MCF 10A (cell line): ENCODE measurements at regions not wholly inside any gene's neighbourhood (a gene's known extent, or its start where the extent isn't known, plus 50 kb on each side); places are given as distances from the start of the nearest gene placed in this dataset.
"Not testable (repeated sequence)": the region's sequence is repeated elsewhere in the genome, so short reads cannot be mapped to it uniquely, and the experiment has no call there.

Experiments used
- BruUV-seq: library from RNA; stranded (reverse); fragments of 400-500 nt; replicated peaks from 2 replicates; lab custom pipeline; 2021; lab: Mats Ljungman, UMichigan
- CTCF ChIA-PET: fragments of 300-600 bp; sonication (Branson Sonifier 250); formaldehyde crosslinking; extraction: SDS; loops from one replicate; lab custom pipeline; 2021; ENCODE audit warnings: antibody characterized with exemption, inconsistent platforms; lab: Yijun Ruan, JAX
- POLR2A ChIA-PET: fragments of 300-600, 350-650 bp; sonication (Branson Sonifier 250); formaldehyde crosslinking; extraction: SDS; loops from one replicate; lab custom pipeline; 2020; ENCODE audit warnings: antibody characterized with exemption, inconsistent platforms; lab: Yijun Ruan, JAX
- DNase-seq: peaks from one replicate; pipeline ENCODE4 v3.0.0-alpha.2; 2018; ENCODE audit not compliant: unreplicated experiment
- H3K27ac Mint-ChIP-seq: one replicate; pipeline ENCODE4 v1.8.0; 2022; ENCODE audit warnings: mild to moderate bottlenecking, low read depth, mixed read lengths; ENCODE audit not compliant: unreplicated experiment
- H3K27me3 Mint-ChIP-seq: one replicate; pipeline ENCODE4 v1.8.0; 2022; ENCODE audit warnings: mixed read lengths; ENCODE audit not compliant: insufficient read depth, unreplicated experiment
- H3K36me3 Mint-ChIP-seq: one replicate; pipeline ENCODE4 v1.8.0; 2022; ENCODE audit warnings: mild to moderate bottlenecking, moderate library complexity, mixed read lengths; ENCODE audit not compliant: insufficient read depth, unreplicated experiment
- H3K4me1 Mint-ChIP-seq: one replicate; pipeline ENCODE4 v1.8.0; 2022; ENCODE audit warnings: mixed read lengths; ENCODE audit not compliant: insufficient read depth, unreplicated experiment
- H3K4me3 Mint-ChIP-seq: one replicate; pipeline ENCODE4 v1.8.0; 2022; ENCODE audit warnings: mild to moderate bottlenecking, moderate library complexity, mixed read lengths; ENCODE audit not compliant: unreplicated experiment
- H3K9me3 Mint-ChIP-seq: one replicate; pipeline ENCODE4 v1.8.0; 2022; ENCODE audit warnings: mixed read lengths; ENCODE audit not compliant: unreplicated experiment
- intact Hi-C: fragments of 100-400 bp; cut with micrococcal nuclease; formaldehyde crosslinking; loops from 2 replicates; pipeline ENCODE4 v1.14.1; 2022
- TF ChIP-seq, protein P1 (sequence below): fragments of 200-600 bp; IDR thresholded peaks from one replicate; pipeline ENCODE4 v1.8.0; 2022; ENCODE audit warnings: antibody characterized with exemption, mild to moderate bottlenecking; ENCODE audit not compliant: unreplicated experiment

DNA sequence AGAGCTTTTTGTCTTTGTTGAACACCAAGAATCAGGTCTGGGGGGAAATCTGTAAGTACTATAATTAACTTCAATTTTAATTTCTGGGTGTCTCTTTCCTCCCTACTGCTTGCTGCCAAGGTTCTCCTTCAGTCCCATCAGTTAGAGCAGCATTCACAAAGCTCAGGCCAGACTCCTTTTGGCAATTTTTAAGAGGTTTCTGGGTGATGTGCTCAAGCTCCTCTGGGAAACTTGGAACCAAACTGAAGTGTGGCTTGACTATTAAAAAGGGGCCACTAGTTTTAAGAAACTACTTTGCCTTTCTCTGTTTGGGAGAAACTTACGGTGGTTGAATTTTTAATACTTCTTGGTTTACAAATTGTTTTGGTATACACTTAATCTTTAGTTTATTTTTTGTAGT, 227.7 kb upstream of the SOX2 start:
- POLR2A ChIA-PET: interaction anchor here (1.8 kb wide), 1 partner anchor 21 kb away, joined by 3 read pairs; no protein-coding TSS in a partner anchor
- Mint-ChIP-seq H3K27me3 (no peaks in the 10 kb centered on the region), H3K4me1 (peaks cover 13% of the 10 kb centered on the region), H3K36me3 (no peaks in the 10 kb centered on the region), H3K27ac (no peak overlapping the region), H3K4me3 (no peak overlapping the region), H3K9me3 (no peaks in the 10 kb centered on the region)
- no peak for DNase-seq
- TF ChIP-seq, protein P1, sequence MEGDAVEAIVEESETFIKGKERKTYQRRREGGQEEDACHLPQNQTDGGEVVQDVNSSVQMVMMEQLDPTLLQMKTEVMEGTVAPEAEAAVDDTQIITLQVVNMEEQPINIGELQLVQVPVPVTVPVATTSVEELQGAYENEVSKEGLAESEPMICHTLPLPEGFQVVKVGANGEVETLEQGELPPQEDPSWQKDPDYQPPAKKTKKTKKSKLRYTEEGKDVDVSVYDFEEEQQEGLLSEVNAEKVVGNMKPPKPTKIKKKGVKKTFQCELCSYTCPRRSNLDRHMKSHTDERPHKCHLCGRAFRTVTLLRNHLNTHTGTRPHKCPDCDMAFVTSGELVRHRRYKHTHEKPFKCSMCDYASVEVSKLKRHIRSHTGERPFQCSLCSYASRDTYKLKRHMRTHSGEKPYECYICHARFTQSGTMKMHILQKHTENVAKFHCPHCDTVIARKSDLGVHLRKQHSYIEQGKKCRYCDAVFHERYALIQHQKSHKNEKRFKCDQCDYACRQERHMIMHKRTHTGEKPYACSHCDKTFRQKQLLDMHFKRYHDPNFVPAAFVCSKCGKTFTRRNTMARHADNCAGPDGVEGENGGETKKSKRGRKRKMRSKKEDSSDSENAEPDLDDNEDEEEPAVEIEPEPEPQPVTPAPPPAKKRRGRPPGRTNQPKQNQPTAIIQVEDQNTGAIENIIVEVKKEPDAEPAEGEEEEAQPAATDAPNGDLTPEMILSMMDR: no peak
- no TSS peak for BruUV-seq
- CTCF ChIA-PET: interaction anchor here (0.6 kb wide), 1 partner anchor 150 kb away, joined by 3 read pairs; no protein-coding TSS in a partner anchor
- intact Hi-C loops: no loop called here

DNA sequence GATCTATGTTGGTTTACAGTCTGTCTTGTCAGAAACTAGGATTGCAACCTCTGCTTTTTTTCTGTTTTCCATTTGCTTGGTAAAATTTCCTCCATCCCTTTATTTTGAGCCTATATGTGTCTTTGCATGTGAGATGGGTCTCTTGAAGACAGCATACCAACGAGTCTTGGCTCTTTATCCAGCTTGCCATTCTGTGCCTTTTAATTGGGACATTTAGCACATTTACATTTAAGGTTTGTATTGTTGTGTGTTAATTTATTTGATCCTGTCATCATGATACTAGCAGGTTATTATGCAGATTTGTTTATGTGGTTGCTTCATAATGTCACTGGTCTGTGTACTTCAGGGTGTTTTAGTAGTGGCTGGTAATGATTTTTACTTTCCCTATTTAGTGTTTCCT, 236.6 kb upstream of the SOX2 start:
- H3K4me3 Mint-ChIP-seq, H3K27me3 Mint-ChIP-seq, H3K27ac Mint-ChIP-seq, POLR2A ChIA-PET, intact Hi-C loops, DNase-seq, H3K4me1 Mint-ChIP-seq, H3K36me3 Mint-ChIP-seq, BruUV-seq: not testable (repeated sequence)
- CTCF ChIA-PET: interaction anchor here (0.6 kb wide), 1 partner anchor 25 kb away, joined by 3 read pairs; no protein-coding TSS in a partner anchor
- peaks cover 33% of the 10 kb centered on the region for H3K9me3 Mint-ChIP-seq

DNA sequence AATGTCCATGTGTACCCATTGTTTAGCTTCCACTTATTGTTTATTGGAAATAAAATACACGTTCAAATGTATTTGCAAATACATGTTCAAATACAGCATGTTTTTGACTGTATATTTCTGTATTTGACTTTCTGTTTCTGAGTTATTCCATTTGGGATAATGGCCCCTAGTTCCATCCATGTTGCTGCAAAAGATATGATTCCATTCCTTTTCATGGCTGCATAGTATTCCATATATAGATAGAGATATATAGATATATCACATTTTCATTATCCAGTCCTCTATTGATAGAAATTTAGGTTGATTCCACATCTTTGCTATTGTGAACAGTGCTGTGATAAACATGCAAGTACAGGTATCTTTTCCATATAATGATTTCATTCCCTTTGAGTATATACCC, 241.4 kb upstream of the SOX2 start:
- DNase-seq: no peak

DNA sequence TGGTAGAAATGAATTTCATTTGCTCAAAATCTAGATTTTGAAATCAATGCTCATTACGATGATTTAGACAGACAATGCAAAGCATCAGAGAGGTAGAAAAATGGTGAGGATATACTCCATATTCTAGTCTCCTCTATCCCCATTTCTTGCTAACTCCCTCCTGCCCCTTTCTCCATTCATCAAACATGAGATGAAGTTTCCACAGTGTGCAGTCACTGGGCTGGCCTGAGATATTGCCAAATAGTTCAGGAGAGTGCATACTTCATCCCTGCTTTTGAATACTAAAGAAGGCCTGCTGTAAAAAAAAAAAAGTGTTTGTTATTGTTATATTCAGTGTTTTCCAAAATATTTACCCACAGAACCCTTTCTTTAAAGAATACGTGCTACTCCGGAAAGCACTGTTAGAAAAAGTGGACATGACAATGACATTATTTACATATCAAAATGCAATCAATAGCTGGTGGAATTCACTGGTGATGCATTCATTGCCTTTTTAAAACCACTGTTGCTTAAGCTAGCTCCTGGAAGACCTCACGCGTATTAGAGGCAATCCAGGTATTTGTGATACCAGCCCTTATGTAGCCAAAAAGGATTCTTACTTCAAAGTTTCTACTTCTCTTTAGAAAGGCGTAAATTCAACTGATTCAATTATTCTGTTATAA, 247.6 kb upstream of the SOX2 start:
- Mint-ChIP-seq H3K36me3 (no peaks in the 10 kb centered on the region), H3K27me3 (no peaks in the 10 kb centered on the region), H3K4me3 (no peak overlapping the region), H3K27ac (no peak overlapping the region), H3K4me1 (no peaks in the 10 kb centered on the region), H3K9me3 (no peaks in the 10 kb centered on the region)
- ChIA-PET CTCF (interaction anchor here (0.7 kb wide), 2 partner anchors 22 to 134 kb away, joined by 4 to 5 read pairs; no protein-coding TSS in a partner anchor), POLR2A (no interaction called here)
- no TSS peak for BruUV-seq
- no peak for DNase-seq
- TF ChIP-seq, protein P1: no peak
- intact Hi-C loops: no loop called here

More for the DNA sequence above, 241.4 kb upstream of the SOX2 start:
- ChIA-PET POLR2A (interaction anchor here (0.5 to 0.7 kb wide), 2 partner anchors 148 to 788 kb away, joined by 3 to 4 read pairs; no protein-coding TSS in a partner anchor), CTCF (no interaction called here)
- H3K9me3 Mint-ChIP-seq: peaks cover 23% of the 10 kb centered on the region
- TF ChIP-seq, protein P1: no peak
- no TSS peak for BruUV-seq
- H3K27ac Mint-ChIP-seq: no peak overlapping the region
- H3K27me3 Mint-ChIP-seq: no peaks in the 10 kb centered on the region
- no peaks in the 10 kb centered on the region for H3K36me3 Mint-ChIP-seq
- no peaks in the 10 kb centered on the region for H3K4me1 Mint-ChIP-seq
- intact Hi-C loops: no loop called here
- H3K4me3 Mint-ChIP-seq: no peak overlapping the region
